HCT116 (cell line): ENCODE measurements at regions not wholly inside any gene's neighbourhood (a gene's known extent, or its start where the extent isn't known, plus 50 kb on each side); places are given as distances from the start of the nearest gene placed in this dataset.

Source experiments
- CTCF ChIP-seq, 3 experiments: fragments of 200-600 bp in 1 of 3; sonication (generic) in 1 of 3; IDR thresholded peaks in 2 of 3; conservative IDR thresholded peaks in 1 of 3; 2 replicates each; pipeline ENCODE4 v1.5.1; 2012 to 2017; ENCODE audit warnings: low read depth in 2 of 3, low read length in 2 of 3, antibody characterized with exemption in 1 of 3, borderline replicate concordance in 1 of 3, control low read depth in 1 of 3, mild to moderate bottlenecking in 1 of 3, mixed read lengths in 1 of 3, mixed run types in 1 of 3, moderate library complexity in 1 of 3; ENCODE audit not compliant: insufficient read depth in 1 of 3
- ELF1 ChIP-seq: IDR thresholded peaks from 2 replicates; pipeline ENCODE4 v1.6.1; 2012; ENCODE audit warnings: low read depth, borderline replicate concordance
- EZH2 ChIP-seq: fragments of 200-600 bp; sonication (generic); IDR thresholded peaks from 2 replicates; pipeline ENCODE4 v1.6.1; 2017; ENCODE audit warnings: antibody characterized with exemption, mixed run types
- MAX ChIP-seq: IDR thresholded peaks from 2 replicates; pipeline ENCODE4 v1.6.1; 2012
- POLR2A ChIP-seq: IDR thresholded peaks from 2 replicates; pipeline ENCODE4 v1.7.0; 2011; ENCODE audit warnings: borderline replicate concordance; ENCODE audit not compliant: insufficient read depth, insufficient read length; ENCODE audit errors: extremely low read depth
- POLR2AphosphoS5 ChIP-seq: IDR thresholded peaks from 2 replicates; pipeline ENCODE4 v1.6.1; 2011; ENCODE audit warnings: mild to moderate bottlenecking, low read depth, low read length, moderate library complexity
- RAD21 ChIP-seq: IDR thresholded peaks from 2 replicates; pipeline ENCODE4 v1.6.1; 2012; ENCODE audit warnings: low read depth, mild to moderate bottlenecking
- REST ChIP-seq: IDR thresholded peaks from 2 replicates; pipeline ENCODE4 v1.6.1; 2012; ENCODE audit warnings: low read depth
- TCF7L2 ChIP-seq: IDR thresholded peaks from 2 replicates; pipeline ENCODE4 v1.7.0; 2011; ENCODE audit warnings: borderline replicate concordance, inconsistent platforms; ENCODE audit not compliant: insufficient read depth, insufficient read length; ENCODE audit errors: extremely low read depth
- YY1 ChIP-seq: IDR thresholded peaks from 2 replicates; pipeline ENCODE4 v1.6.1; 2011; ENCODE audit warnings: low read length, low read depth, moderate library complexity, mild to moderate bottlenecking; ENCODE audit not compliant: insufficient replicate concordance; ENCODE audit errors: extremely low read depth

- TF ChIP-seq CTCF (IDR thresholded peaks at IDR 0.05 in 2 of 3, conservative IDR thresholded peaks at IDR 0.05 in 1 of 3; ENCODE audit: borderline replicate concordance in 1 of 3, insufficient read depth in 1 of 3, low read depth in 2 of 3, low read length in 2 of 3) = no peak
- no peak for TF ChIP-seq POLR2A
- no peak for TF ChIP-seq REST
- no peak for TF ChIP-seq ELF1
- TF ChIP-seq TCF7L2 = no peak
- TF ChIP-seq POLR2AphosphoS5 = no peak
- no peak for TF ChIP-seq MAX
- no peak for TF ChIP-seq EZH2
- no peak for TF ChIP-seq YY1
- TF ChIP-seq RAD21 = no peak
Measured at GRCh38 chrX:155745792-155746191, 133.0 kb upstream of the TMLHE start.
